Astrocyte (in vitro differentiated cells and primary cell): ENCODE measurements at regions not wholly inside any gene's neighbourhood (a gene's known extent, or its start where the extent isn't known, plus 50 kb on each side); places are given as distances from the start of the nearest gene placed in this dataset.

Experiments
- EZH2 ChIP-seq: IDR thresholded peaks from 2 replicates; pipeline ENCODE4 v1.6.1; 2012; ENCODE audit warnings: mild to moderate bottlenecking, low read length, inconsistent platforms; ENCODE audit not compliant: insufficient read depth
- TF ChIP-seq, protein P1 (sequence below): IDR thresholded peaks from 2 replicates; pipeline ENCODE4 v1.5.1; 2011; ENCODE audit warnings: low read depth, mild to moderate bottlenecking, inconsistent platforms, low read length, moderate library complexity; ENCODE audit not compliant: insufficient read depth

DNA sequence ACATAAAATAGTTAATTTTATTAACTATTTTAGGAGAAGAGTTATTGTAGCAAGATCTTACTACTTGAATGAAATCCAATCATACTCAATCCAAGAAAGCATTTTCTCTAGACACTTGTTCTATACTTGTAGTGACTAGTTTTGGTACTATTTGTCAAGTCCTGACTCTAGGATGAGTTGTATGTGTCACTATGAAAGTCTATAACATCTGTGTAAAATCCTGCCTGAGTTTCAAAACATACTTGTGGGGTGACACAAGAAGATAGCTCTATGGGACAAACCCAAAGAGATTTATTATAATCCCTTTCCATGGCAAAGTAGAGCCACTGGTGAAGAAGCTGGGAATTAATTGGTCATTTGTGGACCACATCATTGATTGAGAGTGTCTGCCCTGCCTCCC is 1042.2 kb upstream of the ADGRL4 start:
- TF ChIP-seq, protein P1, sequence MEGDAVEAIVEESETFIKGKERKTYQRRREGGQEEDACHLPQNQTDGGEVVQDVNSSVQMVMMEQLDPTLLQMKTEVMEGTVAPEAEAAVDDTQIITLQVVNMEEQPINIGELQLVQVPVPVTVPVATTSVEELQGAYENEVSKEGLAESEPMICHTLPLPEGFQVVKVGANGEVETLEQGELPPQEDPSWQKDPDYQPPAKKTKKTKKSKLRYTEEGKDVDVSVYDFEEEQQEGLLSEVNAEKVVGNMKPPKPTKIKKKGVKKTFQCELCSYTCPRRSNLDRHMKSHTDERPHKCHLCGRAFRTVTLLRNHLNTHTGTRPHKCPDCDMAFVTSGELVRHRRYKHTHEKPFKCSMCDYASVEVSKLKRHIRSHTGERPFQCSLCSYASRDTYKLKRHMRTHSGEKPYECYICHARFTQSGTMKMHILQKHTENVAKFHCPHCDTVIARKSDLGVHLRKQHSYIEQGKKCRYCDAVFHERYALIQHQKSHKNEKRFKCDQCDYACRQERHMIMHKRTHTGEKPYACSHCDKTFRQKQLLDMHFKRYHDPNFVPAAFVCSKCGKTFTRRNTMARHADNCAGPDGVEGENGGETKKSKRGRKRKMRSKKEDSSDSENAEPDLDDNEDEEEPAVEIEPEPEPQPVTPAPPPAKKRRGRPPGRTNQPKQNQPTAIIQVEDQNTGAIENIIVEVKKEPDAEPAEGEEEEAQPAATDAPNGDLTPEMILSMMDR, result no peak
- TF ChIP-seq EZH2, result no peak
